HEK293 (cell line): ENCODE measurements at regions not wholly inside any gene's neighbourhood (a gene's known extent, or its start where the extent isn't known, plus 50 kb on each side); places are given as distances from the start of the nearest gene placed in this dataset.

Source experiments
- CTCF ChIA-PET: fragments of 350-600 bp; formaldehyde crosslinking; extraction: SDS; loops from one replicate; lab custom pipeline; 2021; ENCODE audit warnings: antibody characterized with exemption; lab: Yijun Ruan, JAX
- POLR2A ChIA-PET: fragments of 300-600 bp; formaldehyde crosslinking; extraction: SDS; loops from one replicate; lab custom pipeline; 2020; ENCODE audit warnings: antibody characterized with exemption, inconsistent platforms; lab: Yijun Ruan, JAX
- H3K27ac ChIP-seq: fragments of 200-500 bp; sonication (Bioruptor generic); 2 replicates; pipeline ENCODE4 v1.5.1; 2014; ENCODE audit warnings: low read depth, low read length, control low read depth, inconsistent platforms; ENCODE audit errors: extremely low read depth
- H3K36me3 ChIP-seq, 2 experiments: fragments of 200-500 bp in 1 of 2; sonication (Bioruptor generic) in 1 of 2; 1 replicate in 1 of 2; 2 replicates in 1 of 2; pipeline ENCODE4 v1.5.1; 2014 to 2017; ENCODE audit warnings: inconsistent platforms in 2 of 2, low read length in 2 of 2; ENCODE audit not compliant: control insufficient read depth in 2 of 2, insufficient read depth in 1 of 2
- H3K4me1 ChIP-seq: fragments of 200-500 bp; sonication (Bioruptor generic); 2 replicates; pipeline ENCODE4 v1.5.1; 2014; ENCODE audit warnings: mild to moderate bottlenecking, low read length, inconsistent platforms; ENCODE audit not compliant: control insufficient read depth, insufficient read depth
- H3K4me3 ChIP-seq: 2 replicates; pipeline ENCODE4 v1.5.1; 2011; ENCODE audit warnings: low read depth, mild to moderate bottlenecking, control low read depth, low read length, moderate library complexity
- H3K9me3 ChIP-seq: fragments of 200-500 bp; sonication (Bioruptor generic); 2 replicates; pipeline ENCODE4 v1.5.1; 2014; ENCODE audit warnings: low read depth, low read length, inconsistent platforms; ENCODE audit not compliant: control insufficient read depth, insufficient read depth
- HOXD13 ChIP-seq: sonication (generic); formaldehyde crosslinking; IDR thresholded peaks from 2 replicates; pipeline ENCODE4 v1.8.0; 2022; ENCODE audit warnings: missing genetic modification reagents, borderline replicate concordance
- KLF7 ChIP-seq: fragments of 450-650 bp; formaldehyde crosslinking; IDR thresholded peaks from 2 replicates; pipeline ENCODE4 v1.5.1; 2016; ENCODE audit warnings: missing biosample characterization, missing genetic modification characterization, borderline replicate concordance
- PRDM2 ChIP-seq: fragments of 450-650 bp; formaldehyde crosslinking; IDR thresholded peaks from 2 replicates; pipeline ENCODE4 v1.5.1; 2016; ENCODE audit warnings: missing biosample characterization, missing genetic modification characterization, borderline replicate concordance
- TRIM28 ChIP-seq: IDR thresholded peaks from 2 replicates; pipeline ENCODE4 v1.6.1; 2011; ENCODE audit warnings: low read length, control low read depth, borderline replicate concordance
- ZNF121 ChIP-seq: fragments of 450-650 bp; formaldehyde crosslinking; IDR thresholded peaks from 2 replicates; pipeline ENCODE4 v1.5.1; 2016; ENCODE audit warnings: missing biosample characterization, missing genetic modification characterization
- ZNF16 ChIP-seq: fragments of 450-650 bp; formaldehyde crosslinking; IDR thresholded peaks from 2 replicates; pipeline ENCODE4 v1.5.1; 2016; ENCODE audit warnings: low read depth, missing biosample characterization, missing genetic modification characterization
- ZNF354C ChIP-seq: fragments of 450-650 bp; formaldehyde crosslinking; IDR thresholded peaks from 2 replicates; pipeline ENCODE4 v1.5.1; 2016; ENCODE audit warnings: missing biosample characterization, missing genetic modification characterization, low read depth, borderline replicate concordance
- ZNF366 ChIP-seq: fragments of 450-650 bp; formaldehyde crosslinking; conservative IDR thresholded peaks from 2 replicates; pipeline ENCODE4 v1.5.1; 2016; ENCODE audit warnings: missing biosample characterization, missing genetic modification characterization
- ZNF37A ChIP-seq: fragments of 450-650 bp; IDR thresholded peaks from 2 replicates; pipeline ENCODE4 v1.5.1; 2018; ENCODE audit warnings: missing biosample characterization, missing genetic modification characterization
- ZNF692 ChIP-seq: fragments of 450-650 bp; formaldehyde crosslinking; IDR thresholded peaks from 2 replicates; pipeline ENCODE4 v1.5.1; 2016; ENCODE audit warnings: missing biosample characterization, missing genetic modification characterization
- ZNF837 ChIP-seq: fragments of 450-650 bp; formaldehyde crosslinking; IDR thresholded peaks from 2 replicates; pipeline ENCODE4 v1.5.1; 2016; ENCODE audit warnings: missing biosample characterization, missing genetic modification characterization
- TF ChIP-seq, protein P1 (sequence below): fragments of 450-650 bp; formaldehyde crosslinking; IDR thresholded peaks from 2 replicates; pipeline ENCODE4 v1.5.1; 2016; ENCODE audit warnings: missing biosample characterization, missing genetic modification characterization
- TF ChIP-seq, protein P2 (sequence below): sonication (generic); formaldehyde crosslinking; IDR thresholded peaks from 2 replicates; pipeline ENCODE4 v1.8.1; 2022; ENCODE audit warnings: mild to moderate bottlenecking, moderate library complexity, missing genetic modification reagents
- TF ChIP-seq, protein P3 (sequence below): fragments of 450-650 bp; formaldehyde crosslinking; conservative IDR thresholded peaks from 2 replicates; pipeline ENCODE4 v1.5.1; 2016; ENCODE audit warnings: low read depth, missing biosample characterization, missing genetic modification characterization

GRCh38 chr6:95352064-95352795 lies 225.1 kb upstream of the MANEA start (continued):
- TF ChIP-seq ZNF692 (tag by site-specific recombination) (no peak), ZNF16 (tag by site-specific recombination) (no peak)
- TF ChIP-seq, all 188 proteins: peak for 0

- POLR2A ChIA-PET: no interaction called here
- TF ChIP-seq KLF7: no peak
- H3K27ac ChIP-seq: no peak overlapping the region
- H3K36me3 ChIP-seq: no peaks in the 10 kb centered on the region
- CTCF ChIA-PET: no interaction called here
- no peaks in the 10 kb centered on the region for H3K4me1 ChIP-seq
- H3K9me3 ChIP-seq: no peaks in the 10 kb centered on the region
- H3K4me3 ChIP-seq: no peak overlapping the region
These were observed 222.8 kb upstream of the MANEA start for GRCh38 chr6:95354551-95354950.

GRCh38 chr6:95357380-95358020 lies 219.8 kb upstream of the MANEA start:
- H3K36me3 ChIP-seq: no peaks in the 10 kb centered on the region
- CTCF ChIA-PET: no interaction called here
- no peak overlapping the region for H3K27ac ChIP-seq
- H3K9me3 ChIP-seq: no peaks in the 10 kb centered on the region
- TF ChIP-seq, protein P1, sequence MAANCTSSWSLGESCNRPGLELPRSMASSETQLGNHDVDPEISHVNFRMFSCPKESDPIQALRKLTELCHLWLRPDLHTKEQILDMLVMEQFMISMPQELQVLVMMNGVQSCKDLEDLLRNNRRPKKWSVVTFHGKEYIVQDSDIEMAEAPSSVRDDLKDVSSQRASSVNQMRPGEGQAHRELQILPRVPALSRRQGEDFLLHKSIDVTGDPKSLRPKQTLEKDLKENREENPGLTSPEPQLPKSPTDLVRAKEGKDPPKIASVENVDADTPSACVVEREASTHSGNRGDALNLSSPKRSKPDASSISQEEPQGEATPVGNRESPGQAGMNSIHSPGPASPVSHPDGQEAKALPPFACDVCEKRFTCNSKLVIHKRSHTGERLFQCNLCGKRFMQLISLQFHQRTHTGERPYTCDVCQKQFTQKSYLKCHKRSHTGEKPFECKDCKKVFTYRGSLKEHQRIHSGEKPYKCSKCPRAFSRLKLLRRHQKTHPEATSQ (tag by site-specific recombination): no peak
- TF ChIP-seq TRIM28: no peak
- TF ChIP-seq ZNF37A: no peak
- no peak for TF ChIP-seq ZNF366 (tag by site-specific recombination)
- TF ChIP-seq, protein P2, sequence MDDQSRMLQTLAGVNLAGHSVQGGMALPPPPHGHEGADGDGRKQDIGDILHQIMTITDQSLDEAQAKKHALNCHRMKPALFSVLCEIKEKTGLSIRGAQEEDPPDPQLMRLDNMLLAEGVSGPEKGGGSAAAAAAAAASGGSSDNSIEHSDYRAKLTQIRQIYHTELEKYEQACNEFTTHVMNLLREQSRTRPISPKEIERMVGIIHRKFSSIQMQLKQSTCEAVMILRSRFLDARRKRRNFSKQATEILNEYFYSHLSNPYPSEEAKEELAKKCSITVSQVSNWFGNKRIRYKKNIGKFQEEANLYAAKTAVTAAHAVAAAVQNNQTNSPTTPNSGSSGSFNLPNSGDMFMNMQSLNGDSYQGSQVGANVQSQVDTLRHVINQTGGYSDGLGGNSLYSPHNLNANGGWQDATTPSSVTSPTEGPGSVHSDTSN: no peak
- TF ChIP-seq ZNF837 (tag by site-specific recombination): no peak
- TF ChIP-seq HOXD13 (CRISPR knock-in tag): no peak
- TF ChIP-seq, protein P3, sequence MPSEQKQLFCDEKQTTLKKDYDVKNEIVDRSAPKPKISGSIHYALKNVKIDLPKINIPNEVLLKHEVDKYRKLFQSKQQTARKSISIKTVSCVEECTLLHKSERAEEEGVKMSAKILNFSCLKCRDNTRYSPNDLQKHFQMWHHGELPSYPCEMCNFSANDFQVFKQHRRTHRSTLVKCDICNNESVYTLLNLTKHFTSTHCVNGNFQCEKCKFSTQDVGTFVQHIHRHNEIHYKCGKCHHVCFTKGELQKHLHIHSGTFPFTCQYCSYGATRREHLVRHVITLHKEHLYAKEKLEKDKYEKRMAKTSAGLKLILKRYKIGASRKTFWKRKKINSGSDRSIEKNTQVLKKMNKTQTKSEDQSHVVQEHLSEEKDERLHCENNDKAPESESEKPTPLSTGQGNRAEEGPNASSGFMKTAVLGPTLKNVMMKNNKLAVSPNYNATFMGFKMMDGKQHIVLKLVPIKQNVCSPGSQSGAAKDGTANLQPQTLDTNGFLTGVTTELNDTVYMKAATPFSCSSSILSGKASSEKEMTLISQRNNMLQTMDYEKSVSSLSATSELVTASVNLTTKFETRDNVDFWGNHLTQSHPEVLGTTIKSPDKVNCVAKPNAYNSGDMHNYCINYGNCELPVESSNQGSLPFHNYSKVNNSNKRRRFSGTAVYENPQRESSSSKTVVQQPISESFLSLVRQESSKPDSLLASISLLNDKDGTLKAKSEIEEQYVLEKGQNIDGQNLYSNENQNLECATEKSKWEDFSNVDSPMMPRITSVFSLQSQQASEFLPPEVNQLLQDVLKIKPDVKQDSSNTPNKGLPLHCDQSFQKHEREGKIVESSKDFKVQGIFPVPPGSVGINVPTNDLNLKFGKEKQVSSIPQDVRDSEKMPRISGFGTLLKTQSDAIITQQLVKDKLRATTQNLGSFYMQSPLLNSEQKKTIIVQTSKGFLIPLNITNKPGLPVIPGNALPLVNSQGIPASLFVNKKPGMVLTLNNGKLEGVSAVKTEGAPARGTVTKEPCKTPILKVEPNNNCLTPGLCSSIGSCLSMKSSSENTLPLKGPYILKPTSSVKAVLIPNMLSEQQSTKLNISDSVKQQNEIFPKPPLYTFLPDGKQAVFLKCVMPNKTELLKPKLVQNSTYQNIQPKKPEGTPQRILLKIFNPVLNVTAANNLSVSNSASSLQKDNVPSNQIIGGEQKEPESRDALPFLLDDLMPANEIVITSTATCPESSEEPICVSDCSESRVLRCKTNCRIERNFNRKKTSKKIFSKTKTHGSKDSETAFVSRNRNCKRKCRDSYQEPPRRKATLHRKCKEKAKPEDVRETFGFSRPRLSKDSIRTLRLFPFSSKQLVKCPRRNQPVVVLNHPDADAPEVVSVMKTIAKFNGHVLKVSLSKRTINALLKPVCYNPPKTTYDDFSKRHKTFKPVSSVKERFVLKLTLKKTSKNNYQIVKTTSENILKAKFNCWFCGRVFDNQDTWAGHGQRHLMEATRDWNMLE: no peak
- TF ChIP-seq ZNF354C (tag by site-specific recombination): no peak
- no peak for TF ChIP-seq ZNF121 (tag by site-specific recombination)
- TF ChIP-seq PRDM2 (tag by site-specific recombination): no peak
- TF ChIP-seq, all 188 proteins: peak for 0
- Histone ChIP-seq H3K4me3 (no peak overlapping the region), H3K4me1 (no peaks in the 10 kb centered on the region)
- POLR2A ChIA-PET: no interaction called here
